Liver (tissue), 8 donors: ENCODE measurements at regions not wholly inside any gene's neighbourhood (a gene's known extent, or its start where the extent isn't known, plus 50 kb on each side); places are given as distances from the start of the nearest gene placed in this dataset.

Experiments
- DNase-seq: peaks from one replicate; pipeline ENCODE4 v3.0.0-alpha.2; 2017; ENCODE audit warnings: low spot score
- H3K27ac ChIP-seq, 2 donors: one replicate each; pipeline ENCODE4 v1.7.0; 2013; ENCODE audit warnings: inconsistent platforms in 2 of 2, low read length in 2 of 2, control low read depth in 1 of 2, low read depth in 1 of 2, mild to moderate bottlenecking in 1 of 2
- H3K27me3 ChIP-seq, 4 donors: one replicate each; pipeline versions ENCODE4 v1.6.1 to v1.7.0; 2013; ENCODE audit warnings: low read length in 3 of 4, inconsistent platforms in 1 of 4, mild to moderate bottlenecking in 1 of 4, moderate library complexity in 1 of 4; ENCODE audit not compliant: control insufficient read depth in 4 of 4, insufficient read depth in 4 of 4
- H3K36me3 ChIP-seq, 4 donors: one replicate each; pipeline versions ENCODE4 v1.6.1 to v1.7.0; 2013; ENCODE audit warnings: low read length in 3 of 4, mild to moderate bottlenecking in 3 of 4, low read depth in 1 of 4, moderate library complexity in 1 of 4; ENCODE audit not compliant: control insufficient read depth in 4 of 4, insufficient read depth in 3 of 4
- H3K4me1 ChIP-seq, 4 donors: one replicate each; pipeline versions ENCODE4 v1.6.1 to v1.7.0; 2013; ENCODE audit warnings: low read length in 3 of 4, mild to moderate bottlenecking in 3 of 4, moderate library complexity in 1 of 4; ENCODE audit not compliant: control insufficient read depth in 4 of 4, insufficient read depth in 4 of 4
- H3K4me3 ChIP-seq, 3 donors: one replicate each; pipeline versions ENCODE4 v1.6.1 to v1.7.0; 2013; ENCODE audit warnings: low read length in 3 of 3, control low read depth in 1 of 3, low read depth in 1 of 3, mild to moderate bottlenecking in 1 of 3
- H3K9ac ChIP-seq, 2 donors: one replicate each; pipeline ENCODE4 v1.7.0; 2013; ENCODE audit warnings: low read length in 2 of 2, mild to moderate bottlenecking in 2 of 2, moderate library complexity in 2 of 2, control low read depth in 1 of 2, low read depth in 1 of 2
- H3K9me3 ChIP-seq, 4 donors: one replicate each; pipeline versions ENCODE4 v1.6.1 to v1.7.0; 2013; ENCODE audit warnings: low read length in 3 of 4; ENCODE audit not compliant: control insufficient read depth in 4 of 4
- EGR1 ChIP-seq, 2 donors: IDR thresholded peaks; 2 replicates each; pipeline ENCODE4 v1.6.1; 2016 to 2018; ENCODE audit warnings: antibody characterized with exemption in 2 of 2, low read depth in 2 of 2
- FOXA1 ChIP-seq: IDR thresholded peaks from 2 replicates; pipeline ENCODE4 v1.6.1; 2016; ENCODE audit warnings: antibody characterized with exemption
- FOXA2 ChIP-seq: IDR thresholded peaks from 2 replicates; pipeline ENCODE4 v1.6.1; 2016; ENCODE audit warnings: antibody characterized with exemption
- HNF4G ChIP-seq: IDR thresholded peaks from 2 replicates; pipeline ENCODE4 v1.6.1; 2016; ENCODE audit warnings: antibody characterized with exemption
- JUND ChIP-seq, 2 donors: IDR thresholded peaks; 2 replicates each; pipeline ENCODE4 v1.6.1; 2016; ENCODE audit warnings: antibody characterized with exemption in 2 of 2
- RXRA ChIP-seq, 2 donors: IDR thresholded peaks; 2 replicates each; pipeline ENCODE4 v1.6.1; 2017 to 2018; ENCODE audit warnings: antibody characterized with exemption in 2 of 2, mild to moderate bottlenecking in 1 of 2
- TAF1 ChIP-seq: conservative IDR thresholded peaks from 2 replicates; pipeline ENCODE4 v1.6.1; 2016; ENCODE audit warnings: antibody characterized with exemption, mild to moderate bottlenecking
- WGBS: extraction: QIAGEN DNeasy Blood & Tissue Kit; methylation state at CpG from one replicate; pipeline ENCODE4 v1.1.7; 2013; 5-methylcytosine and 5-hydroxymethylcytosine counted together
- TF ChIP-seq, protein P1 (sequence below): IDR thresholded peaks from 2 replicates; pipeline ENCODE4 v1.6.1; 2016; ENCODE audit warnings: antibody characterized with exemption
- TF ChIP-seq, protein P2 (sequence below): IDR thresholded peaks from 2 replicates; pipeline ENCODE4 v1.6.1; 2016; ENCODE audit warnings: antibody characterized with exemption, mild to moderate bottlenecking
- TF ChIP-seq, protein P3 (sequence below): fragments of 150-350 bp; IDR thresholded peaks from 2 replicates; pipeline ENCODE4 v1.5.1; 2017; ENCODE audit warnings: improper control_type of control experiment, low read depth, low read length; ENCODE audit not compliant: missing input control
- TF ChIP-seq, protein P4 (sequence below): IDR thresholded peaks from 2 replicates; pipeline ENCODE4 v1.6.1; 2016; ENCODE audit warnings: antibody characterized with exemption
- donor health status: healthy.
- donor health status: healthy.
- donor health status: healthy.
- donor health status: healthy.
- donor health status: healthy.

DNA sequence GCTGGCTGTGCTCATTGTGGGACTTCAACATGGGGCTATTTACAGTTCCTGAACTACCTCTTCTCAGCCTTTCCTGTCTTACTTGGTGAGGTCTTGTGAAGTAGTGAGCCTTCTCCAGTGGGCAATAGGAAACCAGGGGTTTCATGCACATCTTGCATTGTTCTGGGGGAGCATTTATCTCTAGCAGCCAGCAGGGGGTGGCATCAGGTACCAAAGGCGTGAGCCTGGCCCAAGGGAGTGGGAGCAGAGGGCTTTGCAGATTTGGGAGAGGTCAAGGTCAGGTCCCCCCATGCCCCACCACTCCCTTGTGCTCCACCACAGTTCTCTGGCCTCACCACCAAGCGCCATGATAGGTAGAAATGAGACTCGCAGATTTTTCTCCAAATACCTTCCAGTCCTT, 85.4 kb upstream of the NPTX2 start:
- TF ChIP-seq JUND (IDR thresholded peaks at IDR 0.05) (no peak), FOXA2 (no peak), EGR1 (IDR thresholded peaks at IDR 0.05; ENCODE audit: low read depth in 2 of 2) (no peak)
- WGBS = 78% methylated on average over 3 of the region's 3 CpGs
- H3K4me1 ChIP-seq = no peaks in the 10 kb centered on the region
- H3K27ac ChIP-seq = no peak overlapping the region
- H3K9ac ChIP-seq = no peak overlapping the region
- no peak for DNase-seq
- peaks cover 0 to 4% (median 0%) of the 10 kb centered on the region in 4 donors for H3K9me3 ChIP-seq
- no peak overlapping the region for H3K4me3 ChIP-seq
- H3K36me3 ChIP-seq = no peaks in the 10 kb centered on the region
- H3K27me3 ChIP-seq = no peaks in the 10 kb centered on the region

DNA sequence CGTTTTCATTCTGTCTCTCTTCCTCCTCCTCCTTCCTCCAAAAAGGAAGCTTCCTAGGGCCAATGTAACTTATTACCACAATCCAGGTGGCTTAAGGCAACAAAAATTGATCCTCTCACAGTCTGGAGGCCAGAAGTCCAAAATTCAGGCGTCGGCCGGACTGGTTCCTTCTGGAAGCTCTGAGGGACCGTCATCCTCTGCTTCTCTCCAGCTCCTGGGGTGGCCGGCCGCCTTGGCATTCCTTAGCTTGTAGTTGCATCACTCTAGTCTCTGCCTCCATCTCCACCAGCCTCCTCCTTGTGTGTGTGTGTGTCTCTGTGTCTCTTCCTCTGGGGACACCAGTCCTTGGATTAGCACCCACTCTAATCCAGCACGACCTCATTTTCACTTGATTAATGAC, 89.0 kb upstream of the NPTX2 start:
- no peaks in the 10 kb centered on the region for H3K27me3 ChIP-seq
- DNase-seq = no peak
- H3K4me3 ChIP-seq = no peak overlapping the region
- H3K36me3 ChIP-seq = no peaks in the 10 kb centered on the region
- H3K9me3 ChIP-seq = peaks cover 0 to 4% (median 0%) of the 10 kb centered on the region in 4 donors
- H3K27ac ChIP-seq = no peak overlapping the region
- no peaks in the 10 kb centered on the region for H3K4me1 ChIP-seq
- TF ChIP-seq TAF1 = no peak
- no peak for TF ChIP-seq FOXA2
- 67% methylated on average over 8 of the region's 8 CpGs for WGBS
- no peak overlapping the region for H3K9ac ChIP-seq

DNA sequence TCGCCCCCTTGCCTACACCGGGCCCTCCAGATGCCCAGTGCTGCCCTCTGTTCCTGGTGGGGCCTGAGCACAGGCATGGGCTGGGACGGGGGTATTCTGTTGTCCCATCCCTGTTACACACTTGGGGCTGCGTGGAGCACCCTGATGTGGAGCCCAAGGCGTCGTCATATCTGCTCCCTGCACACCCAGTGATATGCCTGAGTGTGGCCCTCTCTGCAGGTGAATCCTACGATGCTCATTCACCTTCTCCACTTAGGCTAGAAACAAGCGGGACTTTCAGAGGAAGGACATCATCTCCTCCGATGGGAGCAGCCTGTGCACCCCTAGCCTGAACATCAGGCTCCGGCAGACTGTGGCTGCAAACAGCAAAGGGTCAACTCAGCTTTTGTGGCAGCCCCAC, 91.0 kb upstream of the NPTX2 start:
- TF ChIP-seq, protein P1, sequence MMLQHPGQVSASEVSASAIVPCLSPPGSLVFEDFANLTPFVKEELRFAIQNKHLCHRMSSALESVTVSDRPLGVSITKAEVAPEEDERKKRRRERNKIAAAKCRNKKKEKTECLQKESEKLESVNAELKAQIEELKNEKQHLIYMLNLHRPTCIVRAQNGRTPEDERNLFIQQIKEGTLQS = no peak
- TF ChIP-seq, protein P2, sequence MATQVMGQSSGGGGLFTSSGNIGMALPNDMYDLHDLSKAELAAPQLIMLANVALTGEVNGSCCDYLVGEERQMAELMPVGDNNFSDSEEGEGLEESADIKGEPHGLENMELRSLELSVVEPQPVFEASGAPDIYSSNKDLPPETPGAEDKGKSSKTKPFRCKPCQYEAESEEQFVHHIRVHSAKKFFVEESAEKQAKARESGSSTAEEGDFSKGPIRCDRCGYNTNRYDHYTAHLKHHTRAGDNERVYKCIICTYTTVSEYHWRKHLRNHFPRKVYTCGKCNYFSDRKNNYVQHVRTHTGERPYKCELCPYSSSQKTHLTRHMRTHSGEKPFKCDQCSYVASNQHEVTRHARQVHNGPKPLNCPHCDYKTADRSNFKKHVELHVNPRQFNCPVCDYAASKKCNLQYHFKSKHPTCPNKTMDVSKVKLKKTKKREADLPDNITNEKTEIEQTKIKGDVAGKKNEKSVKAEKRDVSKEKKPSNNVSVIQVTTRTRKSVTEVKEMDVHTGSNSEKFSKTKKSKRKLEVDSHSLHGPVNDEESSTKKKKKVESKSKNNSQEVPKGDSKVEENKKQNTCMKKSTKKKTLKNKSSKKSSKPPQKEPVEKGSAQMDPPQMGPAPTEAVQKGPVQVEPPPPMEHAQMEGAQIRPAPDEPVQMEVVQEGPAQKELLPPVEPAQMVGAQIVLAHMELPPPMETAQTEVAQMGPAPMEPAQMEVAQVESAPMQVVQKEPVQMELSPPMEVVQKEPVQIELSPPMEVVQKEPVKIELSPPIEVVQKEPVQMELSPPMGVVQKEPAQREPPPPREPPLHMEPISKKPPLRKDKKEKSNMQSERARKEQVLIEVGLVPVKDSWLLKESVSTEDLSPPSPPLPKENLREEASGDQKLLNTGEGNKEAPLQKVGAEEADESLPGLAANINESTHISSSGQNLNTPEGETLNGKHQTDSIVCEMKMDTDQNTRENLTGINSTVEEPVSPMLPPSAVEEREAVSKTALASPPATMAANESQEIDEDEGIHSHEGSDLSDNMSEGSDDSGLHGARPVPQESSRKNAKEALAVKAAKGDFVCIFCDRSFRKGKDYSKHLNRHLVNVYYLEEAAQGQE = no peak
- TF ChIP-seq FOXA1 (no peak), RXRA (IDR thresholded peaks at IDR 0.05) (no peak), EGR1 (IDR thresholded peaks at IDR 0.05; ENCODE audit: low read depth in 2 of 2) (no peak), HNF4G (no peak), TAF1 (no peak)
- TF ChIP-seq, protein P3, sequence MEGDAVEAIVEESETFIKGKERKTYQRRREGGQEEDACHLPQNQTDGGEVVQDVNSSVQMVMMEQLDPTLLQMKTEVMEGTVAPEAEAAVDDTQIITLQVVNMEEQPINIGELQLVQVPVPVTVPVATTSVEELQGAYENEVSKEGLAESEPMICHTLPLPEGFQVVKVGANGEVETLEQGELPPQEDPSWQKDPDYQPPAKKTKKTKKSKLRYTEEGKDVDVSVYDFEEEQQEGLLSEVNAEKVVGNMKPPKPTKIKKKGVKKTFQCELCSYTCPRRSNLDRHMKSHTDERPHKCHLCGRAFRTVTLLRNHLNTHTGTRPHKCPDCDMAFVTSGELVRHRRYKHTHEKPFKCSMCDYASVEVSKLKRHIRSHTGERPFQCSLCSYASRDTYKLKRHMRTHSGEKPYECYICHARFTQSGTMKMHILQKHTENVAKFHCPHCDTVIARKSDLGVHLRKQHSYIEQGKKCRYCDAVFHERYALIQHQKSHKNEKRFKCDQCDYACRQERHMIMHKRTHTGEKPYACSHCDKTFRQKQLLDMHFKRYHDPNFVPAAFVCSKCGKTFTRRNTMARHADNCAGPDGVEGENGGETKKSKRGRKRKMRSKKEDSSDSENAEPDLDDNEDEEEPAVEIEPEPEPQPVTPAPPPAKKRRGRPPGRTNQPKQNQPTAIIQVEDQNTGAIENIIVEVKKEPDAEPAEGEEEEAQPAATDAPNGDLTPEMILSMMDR = no peak
- TF ChIP-seq, protein P4, sequence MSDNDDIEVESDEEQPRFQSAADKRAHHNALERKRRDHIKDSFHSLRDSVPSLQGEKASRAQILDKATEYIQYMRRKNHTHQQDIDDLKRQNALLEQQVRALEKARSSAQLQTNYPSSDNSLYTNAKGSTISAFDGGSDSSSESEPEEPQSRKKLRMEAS = no peak
- WGBS = 91% methylated on average over 10 of the region's 10 CpGs
- Histone ChIP-seq H3K4me3 (no peak overlapping the region), H3K27ac (no peak overlapping the region), H3K36me3 (no peaks in the 10 kb centered on the region), H3K4me1 (no peaks in the 10 kb centered on the region), H3K9me3 (peaks cover 0 to 2% (median 0%) of the 10 kb centered on the region in 4 donors), H3K27me3 (no peaks in the 10 kb centered on the region), H3K9ac (no peak overlapping the region)
- DNase-seq = no peak
